22Rv1 (cell line): ENCODE measurements at regions not wholly inside any gene's neighbourhood (a gene's known extent, or its start where the extent isn't known, plus 50 kb on each side); places are given as distances from the start of the nearest gene placed in this dataset.

Experiments used
- H3K27ac ChIP-seq: fragments of 450-650 bp; 2 replicates; pipeline ENCODE4 v1.5.1; 2017
- ZFX ChIP-seq: fragments of 450-650 bp; IDR thresholded peaks from 2 replicates; pipeline ENCODE4 v1.6.1; 2017; ENCODE audit warnings: antibody characterized with exemption, borderline replicate concordance
- TF ChIP-seq, protein P1 (sequence below): fragments of 450-650 bp; IDR thresholded peaks from 2 replicates; pipeline ENCODE4 v1.5.1; 2017; ENCODE audit warnings: mild to moderate bottlenecking

GRCh38 chr14:51501746-51502145, 150.0 kb upstream of the FRMD6 start:
- TF ChIP-seq ZFX = no peak
- TF ChIP-seq, protein P1, sequence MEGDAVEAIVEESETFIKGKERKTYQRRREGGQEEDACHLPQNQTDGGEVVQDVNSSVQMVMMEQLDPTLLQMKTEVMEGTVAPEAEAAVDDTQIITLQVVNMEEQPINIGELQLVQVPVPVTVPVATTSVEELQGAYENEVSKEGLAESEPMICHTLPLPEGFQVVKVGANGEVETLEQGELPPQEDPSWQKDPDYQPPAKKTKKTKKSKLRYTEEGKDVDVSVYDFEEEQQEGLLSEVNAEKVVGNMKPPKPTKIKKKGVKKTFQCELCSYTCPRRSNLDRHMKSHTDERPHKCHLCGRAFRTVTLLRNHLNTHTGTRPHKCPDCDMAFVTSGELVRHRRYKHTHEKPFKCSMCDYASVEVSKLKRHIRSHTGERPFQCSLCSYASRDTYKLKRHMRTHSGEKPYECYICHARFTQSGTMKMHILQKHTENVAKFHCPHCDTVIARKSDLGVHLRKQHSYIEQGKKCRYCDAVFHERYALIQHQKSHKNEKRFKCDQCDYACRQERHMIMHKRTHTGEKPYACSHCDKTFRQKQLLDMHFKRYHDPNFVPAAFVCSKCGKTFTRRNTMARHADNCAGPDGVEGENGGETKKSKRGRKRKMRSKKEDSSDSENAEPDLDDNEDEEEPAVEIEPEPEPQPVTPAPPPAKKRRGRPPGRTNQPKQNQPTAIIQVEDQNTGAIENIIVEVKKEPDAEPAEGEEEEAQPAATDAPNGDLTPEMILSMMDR = no peak
- H3K27ac ChIP-seq = no peak overlapping the region

GRCh38 chr14:51504669-51505068, 147.0 kb upstream of the FRMD6 start:
- TF ChIP-seq, protein P1 = no peak
- TF ChIP-seq ZFX = no peak

DNA sequence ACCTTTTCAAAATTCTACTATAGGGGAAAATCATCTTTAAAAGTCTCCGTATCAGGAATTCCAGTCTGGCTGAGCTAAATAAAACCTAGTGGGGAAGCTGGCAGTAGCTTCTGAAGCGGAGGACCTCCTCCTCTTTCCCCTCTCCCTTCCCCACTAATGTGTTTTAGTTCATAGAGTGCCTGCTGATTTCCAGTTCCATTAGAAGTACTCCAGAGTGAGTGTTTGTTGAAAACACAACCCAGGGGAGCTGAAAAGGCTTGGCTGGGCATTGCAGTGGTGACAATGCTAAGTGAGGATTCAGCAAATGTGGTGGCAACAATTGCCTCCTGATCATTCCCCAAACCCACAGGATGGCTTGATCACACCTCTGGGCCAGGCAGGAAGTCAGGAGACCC, 144.2 kb upstream of the FRMD6 start:
- TF ChIP-seq, protein P1 = no peak
- no peak for TF ChIP-seq ZFX
- no peak overlapping the region for H3K27ac ChIP-seq

More at GRCh38 chr14:51504669-51505068, 147.0 kb upstream of the FRMD6 start:
- H3K27ac ChIP-seq = no peak overlapping the region

DNA sequence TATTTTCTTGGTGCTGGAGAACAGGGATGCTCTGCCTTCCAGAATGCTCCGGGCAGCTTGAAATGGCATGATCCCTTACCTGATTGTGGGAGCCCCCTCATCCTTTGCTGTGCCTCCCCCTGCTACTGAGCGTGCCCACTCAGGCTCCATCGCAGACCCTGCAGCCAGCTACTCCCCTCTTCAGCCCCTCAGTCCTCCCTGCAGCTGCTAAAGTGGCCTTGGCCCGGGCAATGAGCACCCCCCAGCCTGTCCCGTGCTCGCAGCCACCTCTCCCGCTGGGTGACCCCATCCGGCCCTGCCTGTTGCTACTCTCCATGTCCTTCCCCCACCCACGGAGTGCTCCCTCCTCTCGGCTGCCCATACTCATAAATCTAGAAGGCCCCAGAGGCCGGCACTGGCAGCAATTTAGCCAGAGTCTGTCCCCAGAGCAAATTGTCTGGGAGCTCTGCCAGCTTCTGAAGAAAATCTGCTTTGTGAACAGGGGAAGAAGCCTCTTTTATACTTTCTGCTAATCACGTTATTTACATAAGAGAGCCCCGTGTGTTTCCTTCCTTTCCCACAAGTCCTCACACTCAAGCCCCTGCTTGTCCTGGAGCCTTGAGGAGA, 143.7 kb upstream of the FRMD6 start:
- H3K27ac ChIP-seq = no peak overlapping the region
- TF ChIP-seq ZFX = no peak
- TF ChIP-seq, protein P1 = no peak

DNA sequence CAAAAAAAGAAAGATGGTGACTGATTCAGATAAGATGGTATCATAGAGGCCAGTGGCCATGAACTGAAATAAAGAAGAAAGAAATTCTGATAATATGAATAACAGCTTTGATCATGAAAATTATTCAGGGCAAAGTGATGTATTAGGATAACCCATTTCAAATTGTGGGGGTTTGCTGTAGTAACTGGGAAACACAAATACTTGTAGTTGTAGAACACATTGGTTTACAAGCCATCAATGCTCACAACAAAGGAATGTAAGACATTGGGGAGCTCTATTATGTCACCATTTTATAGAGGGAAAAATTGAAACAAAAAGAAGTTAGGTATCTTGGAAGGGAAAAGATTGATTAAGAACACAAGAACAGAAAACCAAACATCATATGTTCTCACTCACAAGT, 140.4 kb upstream of the FRMD6 start:
- H3K27ac ChIP-seq = no peak overlapping the region
- no peak for TF ChIP-seq ZFX
- TF ChIP-seq, protein P1 = no peak

- H3K27ac ChIP-seq = no peak overlapping the region
- TF ChIP-seq, protein P1 = no peak
- no peak for TF ChIP-seq ZFX
Observed at GRCh38 chr14:51512316-51512715, 139.4 kb upstream of the FRMD6 start.

GRCh38 chr14:51513281-51513680, 138.4 kb upstream of the FRMD6 start:
- TF ChIP-seq, protein P1 = no peak
- TF ChIP-seq ZFX = no peak
- H3K27ac ChIP-seq = no peak overlapping the region
